ENCODE measurements at regions not wholly inside any gene's neighbourhood (a gene's known extent, or its start where the extent isn't known, plus 50 kb on each side); places are given as distances from the start of the nearest gene placed in this dataset.
"Not testable (repeated sequence)": the region's sequence is repeated elsewhere in the genome, so short reads cannot be mapped to it uniquely, and the experiment has no call there.

DNA sequence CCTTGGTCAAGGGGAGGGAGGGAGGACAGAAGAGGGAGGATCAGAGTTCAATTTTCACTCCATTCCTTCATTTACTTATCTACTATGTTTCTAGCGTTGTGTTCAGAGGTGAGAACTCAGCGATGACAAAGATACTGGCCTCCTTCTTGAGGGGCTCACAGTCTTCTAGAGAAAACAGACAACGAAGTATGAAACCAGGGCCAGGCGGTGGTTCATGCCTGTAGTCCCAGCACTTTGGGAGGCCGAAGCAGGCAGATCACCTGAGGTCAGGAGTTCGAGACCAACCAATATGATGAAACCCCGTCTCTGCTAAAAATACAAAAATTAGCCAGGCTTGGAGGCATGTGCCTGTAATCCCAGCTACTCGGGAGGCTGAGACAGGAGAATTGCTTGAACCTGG, 277.4 kb downstream of the MYCN start:
- TF ChIP-seq CTCF, POLR2A, EP300, POLR2AphosphoS5 (IDR thresholded peaks at IDR 0.05): not testable (repeated sequence)
